Hepatocyte (in vitro differentiated cells): ENCODE measurements at regions not wholly inside any gene's neighbourhood (a gene's known extent, or its start where the extent isn't known, plus 50 kb on each side); places are given as distances from the start of the nearest gene placed in this dataset.

Experiments
- DNase-seq: peaks from one replicate; pipeline ENCODE4 v3.0.0-alpha.2; 2016; ENCODE audit warnings: low spot score
- H2AFZ ChIP-seq: fragments of 200-600 bp; sonication (generic); 2 replicates; pipeline ENCODE4 v1.6.0; 2016; ENCODE audit warnings: antibody characterized with exemption, mild to moderate bottlenecking
- H3K27ac ChIP-seq: fragments of 200-600 bp; sonication (generic); 2 replicates; pipeline ENCODE4 v1.5.1; 2016; ENCODE audit warnings: mild to moderate bottlenecking
- H3K27me3 ChIP-seq: fragments of 200-600 bp; sonication (generic); 2 replicates; pipeline ENCODE4 v1.6.1; 2016
- H3K36me3 ChIP-seq: fragments of 200-600 bp; sonication (generic); replicated peaks from 2 replicates; pipeline ENCODE4 v1.5.1; 2016; ENCODE audit warnings: low read depth; ENCODE audit not compliant: insufficient read depth
- H3K4me1 ChIP-seq: fragments of 200-600 bp; sonication (generic); 2 replicates; pipeline ENCODE4 v1.5.1; 2016; ENCODE audit warnings: mild to moderate bottlenecking, moderate library complexity; ENCODE audit not compliant: insufficient read depth
- H3K4me2 ChIP-seq: fragments of 200-600 bp; sonication (generic); 2 replicates; pipeline ENCODE4 v1.6.0; 2016
- H3K4me3 ChIP-seq: fragments of 200-600 bp; sonication (generic); 2 replicates; pipeline ENCODE4 v1.5.1; 2016; ENCODE audit warnings: mild to moderate bottlenecking
- H3K79me2 ChIP-seq: fragments of 200-600 bp; sonication (generic); 2 replicates; pipeline ENCODE4 v1.6.0; 2017; ENCODE audit warnings: mild to moderate bottlenecking
- H3K9me2 ChIP-seq: fragments of 200-600 bp; sonication (generic); replicated peaks from 2 replicates; pipeline ENCODE4 v1.6.0; 2017; ENCODE audit warnings: mild to moderate bottlenecking; ENCODE audit not compliant: insufficient read depth
- H3K9me3 ChIP-seq: fragments of 200-600 bp; sonication (generic); 2 replicates; pipeline ENCODE4 v1.5.1; 2016; ENCODE audit warnings: low read depth, mild to moderate bottlenecking
- H4K20me1 ChIP-seq: fragments of 200-600 bp; sonication (generic); 2 replicates; pipeline ENCODE4 v1.6.0; 2016; ENCODE audit warnings: mild to moderate bottlenecking; ENCODE audit not compliant: insufficient read depth, poor library complexity, severe bottlenecking
- EZH2 ChIP-seq: fragments of 200-600 bp; sonication (generic); IDR thresholded peaks from 2 replicates; pipeline ENCODE4 v1.6.1; 2016; ENCODE audit warnings: antibody characterized with exemption, mild to moderate bottlenecking, borderline replicate concordance
- EZH2phosphoT487 ChIP-seq: fragments of 200-600 bp; sonication (generic); IDR thresholded peaks from one replicate; pipeline ENCODE4 v1.6.1; 2018; ENCODE audit warnings: antibody characterized with exemption, mild to moderate bottlenecking, low read depth, moderate library complexity; ENCODE audit not compliant: unreplicated experiment, severe bottlenecking
- WGBS: methylation state at CpG from one replicate; pipeline ENCODE4 v1.1.6; 2016; ENCODE audit warnings: low lambda C conversion rate; ENCODE audit errors: missing lambda C conversion rate; 5-methylcytosine and 5-hydroxymethylcytosine counted together
- TF ChIP-seq, protein P1 (sequence below): fragments of 200-600 bp; sonication (generic); IDR thresholded peaks from 2 replicates; pipeline ENCODE4 v1.5.1; 2016; ENCODE audit warnings: antibody characterized with exemption, mild to moderate bottlenecking; ENCODE audit not compliant: poor library complexity

DNA sequence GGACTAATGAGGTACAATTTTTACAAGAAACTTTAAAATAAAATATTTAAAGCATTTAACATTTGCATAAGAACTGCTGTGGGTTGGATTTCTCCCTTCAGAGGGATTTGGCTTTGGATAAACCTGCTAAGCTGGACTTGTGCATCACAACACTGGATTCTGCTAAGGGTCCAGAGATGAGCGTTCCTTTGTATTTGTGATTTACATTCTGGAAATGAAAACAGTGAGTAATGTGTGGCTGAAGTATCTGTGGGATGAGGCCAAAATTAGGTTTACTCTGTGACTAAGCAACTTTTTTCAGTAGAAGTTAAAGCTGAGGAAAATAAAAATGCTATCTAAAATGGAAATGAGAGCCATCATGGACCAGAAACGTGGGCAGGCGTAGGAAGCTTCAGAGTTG lies 494.3 kb downstream of the EPM2A start:
- Histone ChIP-seq H4K20me1 (no peaks in the 10 kb centered on the region), H3K9me3 (no peaks in the 10 kb centered on the region), H3K36me3 (no peaks in the 10 kb centered on the region), H3K79me2 (no peaks in the 10 kb centered on the region), H3K4me3 (no peak overlapping the region), H3K9me2 (no peaks in the 10 kb centered on the region), H2AFZ (no peak overlapping the region), H3K27me3 (no peaks in the 10 kb centered on the region), H3K4me2 (no peak overlapping the region), H3K27ac (no peak overlapping the region), H3K4me1 (peaks cover 9% of the 10 kb centered on the region)
- DNase-seq = no peak
- TF ChIP-seq EZH2 = no peak
- TF ChIP-seq EZH2phosphoT487 = no peak
- TF ChIP-seq, protein P1, sequence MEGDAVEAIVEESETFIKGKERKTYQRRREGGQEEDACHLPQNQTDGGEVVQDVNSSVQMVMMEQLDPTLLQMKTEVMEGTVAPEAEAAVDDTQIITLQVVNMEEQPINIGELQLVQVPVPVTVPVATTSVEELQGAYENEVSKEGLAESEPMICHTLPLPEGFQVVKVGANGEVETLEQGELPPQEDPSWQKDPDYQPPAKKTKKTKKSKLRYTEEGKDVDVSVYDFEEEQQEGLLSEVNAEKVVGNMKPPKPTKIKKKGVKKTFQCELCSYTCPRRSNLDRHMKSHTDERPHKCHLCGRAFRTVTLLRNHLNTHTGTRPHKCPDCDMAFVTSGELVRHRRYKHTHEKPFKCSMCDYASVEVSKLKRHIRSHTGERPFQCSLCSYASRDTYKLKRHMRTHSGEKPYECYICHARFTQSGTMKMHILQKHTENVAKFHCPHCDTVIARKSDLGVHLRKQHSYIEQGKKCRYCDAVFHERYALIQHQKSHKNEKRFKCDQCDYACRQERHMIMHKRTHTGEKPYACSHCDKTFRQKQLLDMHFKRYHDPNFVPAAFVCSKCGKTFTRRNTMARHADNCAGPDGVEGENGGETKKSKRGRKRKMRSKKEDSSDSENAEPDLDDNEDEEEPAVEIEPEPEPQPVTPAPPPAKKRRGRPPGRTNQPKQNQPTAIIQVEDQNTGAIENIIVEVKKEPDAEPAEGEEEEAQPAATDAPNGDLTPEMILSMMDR = no peak
- WGBS = 80% methylated on average over 3 of the region's 3 CpGs

DNA sequence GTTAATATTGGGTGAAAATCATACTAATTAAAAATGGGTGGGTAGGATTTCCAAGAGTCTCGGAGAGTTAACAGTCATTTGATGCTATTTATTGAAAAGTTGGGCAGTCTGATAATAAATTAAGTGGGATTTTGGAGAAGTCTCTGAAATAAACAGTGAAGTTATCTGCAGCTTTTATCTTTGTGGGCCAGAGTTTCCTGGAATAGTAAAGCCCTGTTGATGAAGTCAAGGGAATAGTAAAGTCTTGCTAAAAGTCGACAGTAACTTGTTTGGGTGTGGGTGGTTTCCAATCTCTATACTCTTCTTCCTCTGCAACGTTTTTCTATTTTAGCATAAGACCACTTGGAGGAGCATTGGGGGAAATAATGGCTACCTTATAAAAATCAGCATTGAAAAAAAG lies 493.6 kb downstream of the EPM2A start:
- Histone ChIP-seq H3K4me2 (no peak overlapping the region), H3K36me3 (no peaks in the 10 kb centered on the region), H3K4me1 (peaks cover 9% of the 10 kb centered on the region), H4K20me1 (no peaks in the 10 kb centered on the region), H3K79me2 (no peaks in the 10 kb centered on the region), H3K9me3 (no peaks in the 10 kb centered on the region), H3K27ac (no peak overlapping the region), H3K4me3 (no peak overlapping the region), H3K27me3 (no peaks in the 10 kb centered on the region), H3K9me2 (no peaks in the 10 kb centered on the region), H2AFZ (no peak overlapping the region)
- WGBS = 35% methylated on average over 3 of the region's 3 CpGs
- DNase-seq = no peak
- TF ChIP-seq, protein P1 = no peak
- TF ChIP-seq EZH2phosphoT487 = no peak
- no peak for TF ChIP-seq EZH2

DNA sequence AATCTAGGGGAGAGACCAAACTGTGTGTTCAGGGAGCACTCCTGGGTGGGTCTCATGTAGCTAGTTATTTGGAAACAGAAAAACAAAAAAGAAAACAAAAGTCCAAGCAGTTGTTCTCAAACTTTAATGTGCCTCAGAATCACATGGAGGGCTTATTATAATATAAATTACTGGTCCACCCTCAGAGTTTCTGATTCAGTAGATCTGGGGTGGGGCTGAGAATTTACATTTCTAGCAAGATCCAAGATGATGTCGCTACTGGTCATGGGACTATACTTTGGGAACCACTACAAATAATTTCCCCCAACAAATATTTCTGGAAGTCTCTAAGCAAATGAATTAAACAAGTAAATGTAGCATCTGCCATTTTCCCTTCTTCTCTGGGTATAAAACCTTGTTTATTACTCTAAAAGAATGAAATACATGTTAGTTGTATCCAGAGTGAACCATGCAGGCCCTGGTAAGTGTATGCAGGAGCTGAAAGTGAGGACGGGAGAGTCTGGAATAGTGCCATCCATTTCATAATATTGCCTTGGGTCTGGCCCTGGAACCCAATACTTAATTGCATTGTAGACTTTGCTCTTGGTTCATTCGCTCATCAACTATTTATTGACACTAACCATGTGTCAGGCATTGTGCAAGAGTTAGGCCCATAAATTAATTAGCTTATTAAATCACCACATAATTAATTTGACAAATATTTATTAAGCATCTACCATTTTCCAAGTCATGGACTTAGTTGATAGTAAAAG lies 490.8 kb downstream of the EPM2A start:
- TF ChIP-seq EZH2 (no peak), EZH2phosphoT487 (no peak)
- TF ChIP-seq, protein P1 = no peak
- no peak overlapping the region for H2AFZ ChIP-seq
- 70% methylated on average over 3 of the region's 3 CpGs for WGBS
- DNase-seq = peak; percentile 21
- no peaks in the 10 kb centered on the region for H3K27me3 ChIP-seq
- H3K36me3 ChIP-seq = no peaks in the 10 kb centered on the region
- peaks cover 9% of the 10 kb centered on the region for H3K4me1 ChIP-seq
- no peaks in the 10 kb centered on the region for H3K9me2 ChIP-seq
- H3K79me2 ChIP-seq = no peaks in the 10 kb centered on the region
- H3K4me3 ChIP-seq = no peak overlapping the region
- H3K9me3 ChIP-seq = no peaks in the 10 kb centered on the region
- no peak overlapping the region for H3K4me2 ChIP-seq
- H3K27ac ChIP-seq = no peak overlapping the region
- H4K20me1 ChIP-seq = no peaks in the 10 kb centered on the region
